HEK293 (cell line): ENCODE measurements at regions not wholly inside any gene's neighbourhood (a gene's known extent, or its start where the extent isn't known, plus 50 kb on each side); places are given as distances from the start of the nearest gene placed in this dataset.

Source experiments
- CTCF ChIA-PET: fragments of 350-600 bp; formaldehyde crosslinking; extraction: SDS; loops from one replicate; lab custom pipeline; 2021; ENCODE audit warnings: antibody characterized with exemption; lab: Yijun Ruan, JAX
- POLR2A ChIA-PET: fragments of 300-600 bp; formaldehyde crosslinking; extraction: SDS; loops from one replicate; lab custom pipeline; 2020; ENCODE audit warnings: antibody characterized with exemption, inconsistent platforms; lab: Yijun Ruan, JAX
- H3K27ac ChIP-seq: fragments of 200-500 bp; sonication (Bioruptor generic); 2 replicates; pipeline ENCODE4 v1.5.1; 2014; ENCODE audit warnings: low read depth, low read length, control low read depth, inconsistent platforms; ENCODE audit errors: extremely low read depth
- H3K36me3 ChIP-seq, 2 experiments: fragments of 200-500 bp in 1 of 2; sonication (Bioruptor generic) in 1 of 2; 1 replicate in 1 of 2; 2 replicates in 1 of 2; pipeline ENCODE4 v1.5.1; 2014 to 2017; ENCODE audit warnings: inconsistent platforms in 2 of 2, low read length in 2 of 2; ENCODE audit not compliant: control insufficient read depth in 2 of 2, insufficient read depth in 1 of 2
- H3K4me1 ChIP-seq: fragments of 200-500 bp; sonication (Bioruptor generic); 2 replicates; pipeline ENCODE4 v1.5.1; 2014; ENCODE audit warnings: mild to moderate bottlenecking, low read length, inconsistent platforms; ENCODE audit not compliant: control insufficient read depth, insufficient read depth
- H3K4me3 ChIP-seq: 2 replicates; pipeline ENCODE4 v1.5.1; 2011; ENCODE audit warnings: low read depth, mild to moderate bottlenecking, control low read depth, low read length, moderate library complexity
- H3K9me3 ChIP-seq: fragments of 200-500 bp; sonication (Bioruptor generic); 2 replicates; pipeline ENCODE4 v1.5.1; 2014; ENCODE audit warnings: low read depth, low read length, inconsistent platforms; ENCODE audit not compliant: control insufficient read depth, insufficient read depth
- GLI4 ChIP-seq: fragments of 450-650 bp; formaldehyde crosslinking; IDR thresholded peaks from 2 replicates; pipeline ENCODE4 v1.5.1; 2016; ENCODE audit warnings: missing biosample characterization, missing genetic modification characterization
- GLIS2 ChIP-seq: fragments of 450-650 bp; formaldehyde crosslinking; IDR thresholded peaks from 2 replicates; pipeline ENCODE4 v1.5.1; 2016; ENCODE audit warnings: missing biosample characterization, missing genetic modification characterization
- IKZF3 ChIP-seq: fragments of 450-650 bp; IDR thresholded peaks from 2 replicates; pipeline ENCODE4 v1.5.0; 2018; ENCODE audit warnings: missing biosample characterization, mild to moderate bottlenecking, missing genetic modification characterization, moderate library complexity
- MEIS1 ChIP-seq: sonication (generic); formaldehyde crosslinking; IDR thresholded peaks from 2 replicates; pipeline ENCODE4 v1.8.1; 2022; ENCODE audit warnings: missing genetic modification reagents, mild to moderate bottlenecking, borderline replicate concordance
- ZNF138 ChIP-seq: fragments of 450-650 bp; formaldehyde crosslinking; IDR thresholded peaks from 2 replicates; pipeline ENCODE4 v1.5.1; 2016; ENCODE audit warnings: missing biosample characterization, missing genetic modification characterization, borderline replicate concordance
- ZNF184 ChIP-seq: fragments of 450-650 bp; IDR thresholded peaks from 2 replicates; pipeline ENCODE4 v1.5.1; 2018; ENCODE audit warnings: missing biosample characterization, mild to moderate bottlenecking, missing genetic modification characterization
- ZNF211 ChIP-seq: fragments of 450-650 bp; formaldehyde crosslinking; IDR thresholded peaks from 2 replicates; pipeline ENCODE4 v1.5.1; 2016; ENCODE audit warnings: low read depth, missing biosample characterization, missing genetic modification characterization
- ZNF324 ChIP-seq: fragments of 450-650 bp; formaldehyde crosslinking; IDR thresholded peaks from 2 replicates; pipeline ENCODE4 v1.5.1; 2016; ENCODE audit warnings: missing biosample characterization, missing genetic modification characterization
- ZNF335 ChIP-seq: fragments of 450-650 bp; formaldehyde crosslinking; conservative IDR thresholded peaks from 2 replicates; pipeline ENCODE4 v1.5.1; 2016; ENCODE audit warnings: missing biosample characterization, missing genetic modification characterization
- ZNF366 ChIP-seq: fragments of 450-650 bp; formaldehyde crosslinking; conservative IDR thresholded peaks from 2 replicates; pipeline ENCODE4 v1.5.1; 2016; ENCODE audit warnings: missing biosample characterization, missing genetic modification characterization
- ZNF423 ChIP-seq: fragments of 450-650 bp; formaldehyde crosslinking; IDR thresholded peaks from 2 replicates; pipeline ENCODE4 v1.5.1; 2016; ENCODE audit warnings: missing biosample characterization, missing genetic modification characterization
- ZNF48 ChIP-seq: fragments of 450-650 bp; formaldehyde crosslinking; IDR thresholded peaks from 2 replicates; pipeline ENCODE4 v1.5.1; 2016; ENCODE audit warnings: missing biosample characterization, missing genetic modification characterization
- ZNF610 ChIP-seq: fragments of 450-650 bp; formaldehyde crosslinking; IDR thresholded peaks from 2 replicates; pipeline ENCODE4 v1.5.1; 2016; ENCODE audit warnings: missing biosample characterization, missing genetic modification characterization, borderline replicate concordance
- ZNF621 ChIP-seq: fragments of 450-650 bp; formaldehyde crosslinking; IDR thresholded peaks from 2 replicates; pipeline ENCODE4 v1.5.1; 2017; ENCODE audit warnings: missing biosample characterization, missing genetic modification characterization
- ZNF791 ChIP-seq: fragments of 450-650 bp; formaldehyde crosslinking; IDR thresholded peaks from 2 replicates; pipeline ENCODE4 v1.5.1; 2016; ENCODE audit warnings: missing biosample characterization, missing genetic modification characterization
- TF ChIP-seq, protein P1 (sequence below): fragments of 450-650 bp; IDR thresholded peaks from 2 replicates; pipeline ENCODE4 v1.5.1; 2018; ENCODE audit warnings: missing biosample characterization, mild to moderate bottlenecking, missing genetic modification characterization
- TF ChIP-seq, protein P2 (sequence below): fragments of 450-650 bp; formaldehyde crosslinking; IDR thresholded peaks from 2 replicates; pipeline ENCODE4 v1.5.1; 2016; ENCODE audit warnings: missing biosample characterization, missing genetic modification characterization
- TF ChIP-seq, protein P3 (sequence below): fragments of 450-650 bp; formaldehyde crosslinking; IDR thresholded peaks from 2 replicates; pipeline ENCODE4 v1.5.1; 2016; ENCODE audit warnings: missing biosample characterization, missing genetic modification characterization

DNA sequence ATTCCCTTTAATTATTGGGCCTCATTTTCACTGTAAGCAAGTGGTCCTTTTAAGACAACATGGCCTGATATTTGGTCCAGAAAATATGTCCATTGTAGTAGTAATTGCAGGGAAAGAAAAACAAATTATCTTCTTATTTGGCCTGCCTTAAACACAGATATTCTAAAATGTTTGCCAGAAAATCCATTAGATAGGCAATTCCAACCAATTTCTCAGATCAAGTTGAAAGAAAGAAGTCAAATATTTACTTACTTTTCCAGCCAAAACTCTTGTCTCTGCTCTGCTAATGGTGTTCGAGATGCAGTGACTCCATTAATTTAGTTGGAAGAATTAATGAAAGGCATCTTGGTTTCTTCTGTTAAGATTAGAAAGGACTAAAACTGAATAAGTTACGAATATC is 757.3 kb upstream of the IGFBP3 start:
- H3K36me3 ChIP-seq, result no peaks in the 10 kb centered on the region
- POLR2A ChIA-PET, result no interaction called here
- H3K9me3 ChIP-seq, result no peaks in the 10 kb centered on the region
- CTCF ChIA-PET, result no interaction called here
- TF ChIP-seq, protein P1, sequence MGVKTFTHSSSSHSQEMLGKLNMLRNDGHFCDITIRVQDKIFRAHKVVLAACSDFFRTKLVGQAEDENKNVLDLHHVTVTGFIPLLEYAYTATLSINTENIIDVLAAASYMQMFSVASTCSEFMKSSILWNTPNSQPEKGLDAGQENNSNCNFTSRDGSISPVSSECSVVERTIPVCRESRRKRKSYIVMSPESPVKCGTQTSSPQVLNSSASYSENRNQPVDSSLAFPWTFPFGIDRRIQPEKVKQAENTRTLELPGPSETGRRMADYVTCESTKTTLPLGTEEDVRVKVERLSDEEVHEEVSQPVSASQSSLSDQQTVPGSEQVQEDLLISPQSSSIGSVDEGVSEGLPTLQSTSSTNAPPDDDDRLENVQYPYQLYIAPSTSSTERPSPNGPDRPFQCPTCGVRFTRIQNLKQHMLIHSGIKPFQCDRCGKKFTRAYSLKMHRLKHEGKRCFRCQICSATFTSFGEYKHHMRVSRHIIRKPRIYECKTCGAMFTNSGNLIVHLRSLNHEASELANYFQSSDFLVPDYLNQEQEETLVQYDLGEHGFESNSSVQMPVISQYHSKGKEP (tag by site-specific recombination), result no peak
- TF ChIP-seq GLIS2 (tag by site-specific recombination), result no peak
- no peak for TF ChIP-seq ZNF423 (tag by site-specific recombination)
- TF ChIP-seq ZNF621 (tag by site-specific recombination), result no peak
- TF ChIP-seq, protein P2, sequence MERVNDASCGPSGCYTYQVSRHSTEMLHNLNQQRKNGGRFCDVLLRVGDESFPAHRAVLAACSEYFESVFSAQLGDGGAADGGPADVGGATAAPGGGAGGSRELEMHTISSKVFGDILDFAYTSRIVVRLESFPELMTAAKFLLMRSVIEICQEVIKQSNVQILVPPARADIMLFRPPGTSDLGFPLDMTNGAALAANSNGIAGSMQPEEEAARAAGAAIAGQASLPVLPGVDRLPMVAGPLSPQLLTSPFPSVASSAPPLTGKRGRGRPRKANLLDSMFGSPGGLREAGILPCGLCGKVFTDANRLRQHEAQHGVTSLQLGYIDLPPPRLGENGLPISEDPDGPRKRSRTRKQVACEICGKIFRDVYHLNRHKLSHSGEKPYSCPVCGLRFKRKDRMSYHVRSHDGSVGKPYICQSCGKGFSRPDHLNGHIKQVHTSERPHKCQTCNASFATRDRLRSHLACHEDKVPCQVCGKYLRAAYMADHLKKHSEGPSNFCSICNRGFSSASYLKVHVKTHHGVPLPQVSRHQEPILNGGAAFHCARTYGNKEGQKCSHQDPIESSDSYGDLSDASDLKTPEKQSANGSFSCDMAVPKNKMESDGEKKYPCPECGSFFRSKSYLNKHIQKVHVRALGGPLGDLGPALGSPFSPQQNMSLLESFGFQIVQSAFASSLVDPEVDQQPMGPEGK (tag by site-specific recombination), result no peak
- no peak for TF ChIP-seq ZNF610 (tag by site-specific recombination)
- TF ChIP-seq, protein P3, sequence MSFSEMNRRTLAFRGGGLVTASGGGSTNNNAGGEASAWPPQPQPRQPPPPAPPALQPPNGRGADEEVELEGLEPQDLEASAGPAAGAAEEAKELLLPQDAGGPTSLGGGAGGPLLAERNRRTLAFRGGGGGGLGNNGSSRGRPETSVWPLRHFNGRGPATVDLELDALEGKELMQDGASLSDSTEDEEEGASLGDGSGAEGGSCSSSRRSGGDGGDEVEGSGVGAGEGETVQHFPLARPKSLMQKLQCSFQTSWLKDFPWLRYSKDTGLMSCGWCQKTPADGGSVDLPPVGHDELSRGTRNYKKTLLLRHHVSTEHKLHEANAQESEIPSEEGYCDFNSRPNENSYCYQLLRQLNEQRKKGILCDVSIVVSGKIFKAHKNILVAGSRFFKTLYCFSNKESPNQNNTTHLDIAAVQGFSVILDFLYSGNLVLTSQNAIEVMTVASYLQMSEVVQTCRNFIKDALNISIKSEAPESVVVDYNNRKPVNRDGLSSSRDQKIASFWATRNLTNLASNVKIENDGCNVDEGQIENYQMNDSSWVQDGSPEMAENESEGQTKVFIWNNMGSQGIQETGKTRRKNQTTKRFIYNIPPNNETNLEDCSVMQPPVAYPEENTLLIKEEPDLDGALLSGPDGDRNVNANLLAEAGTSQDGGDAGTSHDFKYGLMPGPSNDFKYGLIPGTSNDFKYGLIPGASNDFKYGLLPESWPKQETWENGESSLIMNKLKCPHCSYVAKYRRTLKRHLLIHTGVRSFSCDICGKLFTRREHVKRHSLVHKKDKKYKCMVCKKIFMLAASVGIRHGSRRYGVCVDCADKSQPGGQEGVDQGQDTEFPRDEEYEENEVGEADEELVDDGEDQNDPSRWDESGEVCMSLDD, result no peak
- TF ChIP-seq, all 188 proteins: peak for 0
- H3K4me3 ChIP-seq, result no peak overlapping the region
- no peaks in the 10 kb centered on the region for H3K4me1 ChIP-seq
- H3K27ac ChIP-seq, result no peak overlapping the region

DNA sequence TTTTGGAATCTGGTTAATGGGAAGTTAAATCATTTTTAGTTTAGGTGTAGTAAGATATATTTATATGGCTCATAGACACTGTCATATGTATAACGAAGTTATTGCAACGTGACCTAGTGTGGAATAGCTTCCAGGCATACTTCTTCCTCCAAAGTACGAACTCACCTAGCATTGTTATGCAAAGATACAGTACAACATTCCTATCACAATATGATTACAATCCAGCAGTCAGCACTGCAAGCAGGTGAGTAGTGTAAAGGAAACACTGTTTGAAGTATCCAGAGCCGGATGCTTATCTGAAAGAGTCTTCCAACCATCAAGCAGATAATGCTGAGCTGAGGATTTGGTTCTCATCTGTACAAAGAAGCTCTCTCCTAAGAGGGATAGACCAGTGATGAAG is 754.4 kb upstream of the IGFBP3 start:
- POLR2A ChIA-PET, result no interaction called here
- CTCF ChIA-PET, result interaction anchor here (0.6 kb wide), 1 partner anchor 10 kb away, joined by 3 read pairs; no protein-coding TSS in a partner anchor
- H3K4me1 ChIP-seq, result no peaks in the 10 kb centered on the region

DNA sequence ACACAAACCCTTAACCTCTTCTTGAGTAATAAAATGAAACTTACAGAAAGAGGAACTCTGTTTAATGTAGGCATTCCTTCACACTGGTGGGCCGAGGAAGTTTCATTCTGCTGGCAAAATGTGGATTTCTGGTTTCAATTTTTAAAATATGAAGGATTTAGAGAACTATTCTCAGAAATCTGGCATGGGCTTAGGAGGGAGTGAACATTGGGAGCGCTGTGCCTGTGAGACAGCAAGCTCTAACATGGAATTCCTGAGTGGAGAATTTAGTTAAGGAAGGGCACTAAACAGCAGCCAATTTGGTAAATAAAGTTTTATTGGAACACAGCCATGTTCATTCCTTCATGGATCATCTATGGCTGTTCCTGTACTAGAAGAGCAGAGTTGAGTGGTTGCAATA is 751.8 kb upstream of the IGFBP3 start:
- Histone ChIP-seq H3K36me3 (no peaks in the 10 kb centered on the region), H3K27ac (no peak overlapping the region), H3K4me3 (no peak overlapping the region), H3K4me1 (no peaks in the 10 kb centered on the region), H3K9me3 (no peaks in the 10 kb centered on the region)
- CTCF ChIA-PET, result interaction anchor here (0.8 kb wide), 1 partner anchor 18 kb away, joined by 4 read pairs; no protein-coding TSS in a partner anchor
- TF ChIP-seq ZNF184 (tag by site-specific recombination) (no peak), ZNF791 (no peak), ZNF335 (no peak), ZNF211 (tag by site-specific recombination) (no peak)
- POLR2A ChIA-PET, result no interaction called here

More for the DNA sequence above, 754.4 kb upstream of the IGFBP3 start:
- no peak overlapping the region for H3K4me3 ChIP-seq
- H3K27ac ChIP-seq, result no peak overlapping the region
- H3K36me3 ChIP-seq, result no peaks in the 10 kb centered on the region
- TF ChIP-seq MEIS1 (CRISPR knock-in tag), result no peak
- TF ChIP-seq, protein P2 (tag by site-specific recombination), result no peak
- no peak for TF ChIP-seq ZNF48 (tag by site-specific recombination)
- no peak for TF ChIP-seq ZNF366 (tag by site-specific recombination)
- no peak for TF ChIP-seq ZNF138 (tag by site-specific recombination)
- no peak for TF ChIP-seq GLI4 (tag by site-specific recombination)
- no peak for TF ChIP-seq IKZF3 (tag by site-specific recombination)
- no peak for TF ChIP-seq ZNF324
- no peaks in the 10 kb centered on the region for H3K9me3 ChIP-seq
